ENCODE measurements at regions not wholly inside any gene's neighbourhood (a gene's known extent, or its start where the extent isn't known, plus 50 kb on each side); places are given as distances from the start of the nearest gene placed in this dataset.

GRCh38 chr11:134542401-134543165 is 130.5 kb upstream of the B3GAT1 start:
- ChIA-PET CTCF (no interaction called here), POLR2A (no interaction called here)
- TF ChIP-seq SUZ12 (IDR thresholded peaks at IDR 0.05) (no peak), L3MBTL2 (conservative IDR thresholded peaks at IDR 0.05) (no peak), ARNT (IDR thresholded peaks at IDR 0.05) (no peak), ELF4 (IDR thresholded peaks at IDR 0.05) (no peak), SP1 (IDR thresholded peaks at IDR 0.05) (no peak), PKNOX1 (IDR thresholded peaks at IDR 0.05) (no peak)
- no peak for DNase-seq (ENCODE audit: extremely low spot score)

GRCh38 chr11:134541951-134542350 is 129.9 kb upstream of the B3GAT1 start:
- POLR2A ChIA-PET = no interaction called here
- TF ChIP-seq CTBP1 (IDR thresholded peaks at IDR 0.05; ENCODE audit: borderline replicate concordance) (no peak), HDGF (IDR thresholded peaks at IDR 0.05; ENCODE audit: borderline replicate concordance) (no peak), L3MBTL2 (conservative IDR thresholded peaks at IDR 0.05) (no peak), FOXK2 (IDR thresholded peaks at IDR 0.05) (no peak), SUZ12 (IDR thresholded peaks at IDR 0.05) (no peak), TARDBP (IDR thresholded peaks at IDR 0.05) (no peak)
- CTCF ChIA-PET = no interaction called here
- DNase-seq (ENCODE audit: extremely low spot score) = no peak

GRCh38 chr11:134541355-134541754 is 129.3 kb upstream of the B3GAT1 start:
- TF ChIP-seq ARNT (IDR thresholded peaks at IDR 0.05) (no peak), BHLHE40 (IDR thresholded peaks at IDR 0.05; ENCODE audit: borderline replicate concordance) (no peak), ELF4 (IDR thresholded peaks at IDR 0.05) (no peak), PKNOX1 (IDR thresholded peaks at IDR 0.05) (no peak), FOXA1 (IDR thresholded peaks at IDR 0.05) (no peak), LEF1 (IDR thresholded peaks at IDR 0.05; ENCODE audit: borderline replicate concordance) (no peak), FOXK2 (IDR thresholded peaks at IDR 0.05) (no peak), ZNF384 (IDR thresholded peaks at IDR 0.05) (no peak)
- no peak for DNase-seq (ENCODE audit: extremely low spot score)
- ChIA-PET POLR2A (no interaction called here), CTCF (no interaction called here)

GRCh38 chr11:134539285-134539684 is 127.2 kb upstream of the B3GAT1 start:
- POLR2A ChIA-PET = no interaction called here
- TF ChIP-seq NFRKB (IDR thresholded peaks at IDR 0.05) (no peak), CTBP1 (IDR thresholded peaks at IDR 0.05; ENCODE audit: borderline replicate concordance) (no peak), BHLHE40 (IDR thresholded peaks at IDR 0.05; ENCODE audit: borderline replicate concordance) (no peak), SP1 (IDR thresholded peaks at IDR 0.05) (no peak), SUZ12 (IDR thresholded peaks at IDR 0.05) (no peak), TARDBP (IDR thresholded peaks at IDR 0.05) (no peak), PKNOX1 (IDR thresholded peaks at IDR 0.05) (no peak), HDGF (IDR thresholded peaks at IDR 0.05; ENCODE audit: borderline replicate concordance) (no peak), ARNT (IDR thresholded peaks at IDR 0.05) (no peak), LEF1 (IDR thresholded peaks at IDR 0.05; ENCODE audit: borderline replicate concordance) (no peak), FOXM1 (IDR thresholded peaks at IDR 0.05; ENCODE audit: borderline replicate concordance) (no peak), FOXA1 (IDR thresholded peaks at IDR 0.05) (no peak)
- DNase-seq (ENCODE audit: extremely low spot score) = no peak
- CTCF ChIA-PET = interaction anchor here (0.7 kb wide), 1 partner anchor 18 kb away, joined by 3 read pairs; no protein-coding TSS in a partner anchor

GRCh38 chr11:134538742-134539141 is 126.7 kb upstream of the B3GAT1 start:
- TF ChIP-seq FOXM1 (IDR thresholded peaks at IDR 0.05; ENCODE audit: borderline replicate concordance) = no peak
- TF ChIP-seq SP1 (IDR thresholded peaks at IDR 0.05) = no peak
- no peak for TF ChIP-seq CTBP1 (IDR thresholded peaks at IDR 0.05; ENCODE audit: borderline replicate concordance)
- TF ChIP-seq ELF4 (IDR thresholded peaks at IDR 0.05) = no peak
- no peak for TF ChIP-seq L3MBTL2 (conservative IDR thresholded peaks at IDR 0.05)
- no peak for TF ChIP-seq PKNOX1 (IDR thresholded peaks at IDR 0.05)
- TF ChIP-seq BHLHE40 (IDR thresholded peaks at IDR 0.05; ENCODE audit: borderline replicate concordance) = no peak
- TF ChIP-seq HDGF (IDR thresholded peaks at IDR 0.05; ENCODE audit: borderline replicate concordance) = no peak
- no peak for TF ChIP-seq LEF1 (IDR thresholded peaks at IDR 0.05; ENCODE audit: borderline replicate concordance)
- no peak for TF ChIP-seq FOXK2 (IDR thresholded peaks at IDR 0.05)
- TF ChIP-seq ZNF384 (IDR thresholded peaks at IDR 0.05) = no peak
- TF ChIP-seq NFRKB (IDR thresholded peaks at IDR 0.05) = no peak
- TF ChIP-seq FOXA1 (IDR thresholded peaks at IDR 0.05) = no peak
- no peak for TF ChIP-seq TARDBP (IDR thresholded peaks at IDR 0.05)
- no peak for TF ChIP-seq SUZ12 (IDR thresholded peaks at IDR 0.05)
- TF ChIP-seq ARNT (IDR thresholded peaks at IDR 0.05) = no peak
- no peak for DNase-seq (ENCODE audit: extremely low spot score)
- ChIA-PET POLR2A (no interaction called here), CTCF (interaction anchor here (0.7 kb wide), 1 partner anchor 18 kb away, joined by 3 read pairs; no protein-coding TSS in a partner anchor)

GRCh38 chr11:134537941-134538340 is 125.9 kb upstream of the B3GAT1 start:
- TF ChIP-seq ELF4 (IDR thresholded peaks at IDR 0.05) (no peak), SUZ12 (IDR thresholded peaks at IDR 0.05) (no peak), FOXA1 (IDR thresholded peaks at IDR 0.05) (no peak), SP1 (IDR thresholded peaks at IDR 0.05) (no peak), FOXK2 (IDR thresholded peaks at IDR 0.05) (no peak), FOXM1 (IDR thresholded peaks at IDR 0.05; ENCODE audit: borderline replicate concordance) (no peak), CTBP1 (IDR thresholded peaks at IDR 0.05; ENCODE audit: borderline replicate concordance) (no peak), TARDBP (IDR thresholded peaks at IDR 0.05) (no peak), ZNF384 (IDR thresholded peaks at IDR 0.05) (no peak), PKNOX1 (IDR thresholded peaks at IDR 0.05) (no peak), NFRKB (IDR thresholded peaks at IDR 0.05) (no peak), BHLHE40 (IDR thresholded peaks at IDR 0.05; ENCODE audit: borderline replicate concordance) (no peak), HDGF (IDR thresholded peaks at IDR 0.05; ENCODE audit: borderline replicate concordance) (no peak), L3MBTL2 (conservative IDR thresholded peaks at IDR 0.05) (no peak), LEF1 (IDR thresholded peaks at IDR 0.05; ENCODE audit: borderline replicate concordance) (no peak), ARNT (IDR thresholded peaks at IDR 0.05) (no peak)
- CTCF ChIA-PET = no interaction called here
- DNase-seq (ENCODE audit: extremely low spot score) = no peak
- POLR2A ChIA-PET = no interaction called here
